Gastrocnemius medialis (tissue), 4 donors: ENCODE measurements at regions not wholly inside any gene's neighbourhood (a gene's known extent, or its start where the extent isn't known, plus 50 kb on each side); places are given as distances from the start of the nearest gene placed in this dataset.

ENCODE experiments used
- ATAC-seq, 2 donors: fragments of 150-250 bp; one replicate each; pipeline ENCODE4 v1.9.1; 2016
- DNase-seq, 2 donors: peaks; one replicate each; pipeline ENCODE4 v3.0.0-alpha.2; 2019
- H3K27ac ChIP-seq, 4 donors: fragments of 200-600 bp; sonication (generic); 1 replicate in 1 of 4; 2 replicates in 3 of 4; pipeline ENCODE4 v1.5.1; 2016 to 2018; ENCODE audit warnings: mild to moderate bottlenecking in 2 of 4, moderate library complexity in 1 of 4
- H3K27me3 ChIP-seq, 3 donors: fragments of 200-600 bp; sonication (generic) in 2 of 3; 1 replicate in 1 of 3; 2 replicates in 2 of 3; pipeline versions ENCODE4 v1.5.1 to v1.6.0; 2016 to 2019; ENCODE audit warnings: mild to moderate bottlenecking in 1 of 3, moderate library complexity in 1 of 3
- H3K36me3 ChIP-seq, 2 donors: fragments of 200-600 bp; sonication (generic) in 1 of 2; one replicate each; pipeline ENCODE4 v1.5.1; 2017 to 2018
- H3K4me1 ChIP-seq, 2 donors: fragments of 200-600 bp; sonication (generic) in 1 of 2; one replicate each; pipeline ENCODE4 v1.5.1; 2016 to 2017; ENCODE audit warnings: mild to moderate bottlenecking in 2 of 2
- H3K4me3 ChIP-seq, 4 donors: fragments of 200-600 bp; sonication (generic) in 3 of 4; 1 replicate in 1 of 4; 2 replicates in 3 of 4; pipeline ENCODE4 v1.5.1; 2016 to 2019; ENCODE audit warnings: mild to moderate bottlenecking in 2 of 4
- H3K9me3 ChIP-seq, 3 donors: fragments of 200-600 bp; sonication (generic) in 2 of 3; 1 replicate in 1 of 3; 2 replicates in 2 of 3; pipeline ENCODE4 v1.5.1; 2016 to 2019
- POLR2A ChIP-seq, 2 donors: fragments of 450-650 bp; IDR thresholded peaks; one replicate each; pipeline ENCODE4 v1.6.1; 2017; ENCODE audit warnings: antibody characterized with exemption in 2 of 2, mild to moderate bottlenecking in 2 of 2, moderate library complexity in 2 of 2
- in situ Hi-C, 4 donors: fragments of 200-750 bp; cut with MboI; loops; one replicate each; pipeline versions ENCODE4 v1.15.0 to v1.8.0; 2017; ENCODE audit warnings: low sequenced_read_pairs in 4 of 4
- intact Hi-C: fragments of 100-400 bp; cut with DNase I; formaldehyde crosslinking; loops from one replicate; pipeline ENCODE4 v1.15.1; 2023; ENCODE audit warnings: low total_unique reads
- TF ChIP-seq, protein P1 (sequence below), 5 experiments: fragments of 450-650 bp in 3 of 5; fragments of 200-600 bp in 2 of 5; sonication (generic) in 2 of 5; IDR thresholded peaks in 4 of 5; conservative IDR thresholded peaks in 1 of 5; 1 replicate in 4 of 5; 2 replicates in 1 of 5; pipeline ENCODE4 v1.5.1; 2016 to 2019; ENCODE audit warnings: antibody characterized with exemption in 5 of 5, mild to moderate bottlenecking in 3 of 5, moderate library complexity in 3 of 5

DNA sequence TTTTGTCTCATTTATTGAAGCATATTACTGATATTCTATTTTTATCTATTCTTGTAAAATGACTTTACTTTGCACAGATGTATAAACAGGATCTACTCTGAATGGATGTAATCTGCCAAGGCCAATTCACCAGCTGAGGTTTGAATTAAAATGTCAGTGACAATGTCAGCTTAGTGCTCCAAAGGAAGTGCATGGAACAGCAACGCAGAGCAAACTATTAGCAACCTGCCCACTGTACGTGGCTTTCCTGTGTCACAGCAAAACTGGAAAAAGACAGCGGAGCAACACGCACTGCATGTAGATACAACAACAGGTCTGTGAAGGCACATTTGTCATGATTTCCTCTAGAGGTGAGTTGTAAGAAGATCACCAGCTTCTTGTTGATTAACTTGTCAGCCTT, 409.4 kb downstream of the MED10 start:
- Histone ChIP-seq H3K27ac (no peak overlapping the region), H3K36me3 (no peaks in the 10 kb centered on the region), H3K4me1 (no peaks in the 10 kb centered on the region), H3K4me3 (no peak overlapping the region), H3K9me3 (no peaks in the 10 kb centered on the region), H3K27me3 (no peaks in the 10 kb centered on the region)
- TF ChIP-seq, protein P1, sequence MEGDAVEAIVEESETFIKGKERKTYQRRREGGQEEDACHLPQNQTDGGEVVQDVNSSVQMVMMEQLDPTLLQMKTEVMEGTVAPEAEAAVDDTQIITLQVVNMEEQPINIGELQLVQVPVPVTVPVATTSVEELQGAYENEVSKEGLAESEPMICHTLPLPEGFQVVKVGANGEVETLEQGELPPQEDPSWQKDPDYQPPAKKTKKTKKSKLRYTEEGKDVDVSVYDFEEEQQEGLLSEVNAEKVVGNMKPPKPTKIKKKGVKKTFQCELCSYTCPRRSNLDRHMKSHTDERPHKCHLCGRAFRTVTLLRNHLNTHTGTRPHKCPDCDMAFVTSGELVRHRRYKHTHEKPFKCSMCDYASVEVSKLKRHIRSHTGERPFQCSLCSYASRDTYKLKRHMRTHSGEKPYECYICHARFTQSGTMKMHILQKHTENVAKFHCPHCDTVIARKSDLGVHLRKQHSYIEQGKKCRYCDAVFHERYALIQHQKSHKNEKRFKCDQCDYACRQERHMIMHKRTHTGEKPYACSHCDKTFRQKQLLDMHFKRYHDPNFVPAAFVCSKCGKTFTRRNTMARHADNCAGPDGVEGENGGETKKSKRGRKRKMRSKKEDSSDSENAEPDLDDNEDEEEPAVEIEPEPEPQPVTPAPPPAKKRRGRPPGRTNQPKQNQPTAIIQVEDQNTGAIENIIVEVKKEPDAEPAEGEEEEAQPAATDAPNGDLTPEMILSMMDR (IDR thresholded peaks at IDR 0.05 in 4 of 5, conservative IDR thresholded peaks at IDR 0.05 in 1 of 5) = no peak
- no peak for TF ChIP-seq POLR2A (IDR thresholded peaks at IDR 0.05)
- in situ Hi-C loops = no loop called here
- intact Hi-C loops = no loop called here
- DNase-seq (no peak), ATAC-seq (no peak)

DNA sequence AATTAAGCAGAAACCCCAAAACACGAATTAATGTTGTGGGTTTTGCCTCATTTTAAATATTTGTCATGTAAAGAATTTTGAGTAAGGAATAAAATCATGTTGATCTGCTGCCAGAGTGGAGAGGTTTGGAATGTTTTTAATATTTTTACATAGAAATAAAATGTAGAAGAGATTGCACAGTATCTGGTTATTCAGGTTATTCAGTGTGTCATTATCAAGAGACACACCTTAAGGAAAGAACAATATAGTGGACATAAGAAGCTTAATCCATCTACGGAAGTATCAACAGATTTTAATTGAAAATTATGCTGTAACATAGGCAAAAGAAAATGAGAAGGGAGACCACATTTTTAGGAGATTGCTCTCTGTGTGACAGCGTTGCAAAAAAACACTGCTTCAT, 410.4 kb downstream of the MED10 start:
- in situ Hi-C loops = no loop called here
- Histone ChIP-seq H3K4me3 (no peak overlapping the region), H3K4me1 (no peaks in the 10 kb centered on the region), H3K27me3 (no peaks in the 10 kb centered on the region), H3K9me3 (no peaks in the 10 kb centered on the region), H3K36me3 (no peaks in the 10 kb centered on the region), H3K27ac (no peak overlapping the region)
- no peak for DNase-seq
- ATAC-seq = no peak
- intact Hi-C loops = no loop called here
- TF ChIP-seq POLR2A (IDR thresholded peaks at IDR 0.05) = no peak
- TF ChIP-seq, protein P1 (IDR thresholded peaks at IDR 0.05 in 4 of 5, conservative IDR thresholded peaks at IDR 0.05 in 1 of 5) = no peak

DNA sequence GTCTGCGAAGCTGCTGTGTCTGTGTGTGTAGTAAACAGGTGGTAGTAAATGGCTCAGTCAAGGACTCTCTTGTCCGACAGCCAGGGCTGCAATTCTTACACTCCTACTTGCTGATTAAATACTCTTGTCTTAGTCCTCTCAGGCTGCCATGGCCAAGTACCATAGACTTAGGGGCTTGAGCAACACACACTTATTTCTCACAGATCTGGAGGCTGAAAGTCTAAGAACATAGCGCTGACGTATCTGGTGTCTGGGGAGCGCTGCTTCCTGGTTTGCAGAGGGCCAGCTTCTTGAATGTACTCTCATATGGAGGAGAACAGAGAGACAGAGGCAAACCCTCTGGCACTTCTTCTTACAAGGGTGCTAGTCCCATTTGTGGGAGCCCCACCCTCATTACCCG, 411.0 kb downstream of the MED10 start:
- Histone ChIP-seq H3K4me1 (no peaks in the 10 kb centered on the region), H3K27me3 (no peaks in the 10 kb centered on the region), H3K4me3 (no peak overlapping the region), H3K36me3 (no peaks in the 10 kb centered on the region), H3K27ac (no peak overlapping the region), H3K9me3 (no peaks in the 10 kb centered on the region)
- no peak for DNase-seq
- no peak for ATAC-seq
- intact Hi-C loops = no loop called here
- no peak for TF ChIP-seq POLR2A (IDR thresholded peaks at IDR 0.05)
- TF ChIP-seq, protein P1 (IDR thresholded peaks at IDR 0.05 in 4 of 5, conservative IDR thresholded peaks at IDR 0.05 in 1 of 5) = no peak
- in situ Hi-C loops = no loop called here

DNA sequence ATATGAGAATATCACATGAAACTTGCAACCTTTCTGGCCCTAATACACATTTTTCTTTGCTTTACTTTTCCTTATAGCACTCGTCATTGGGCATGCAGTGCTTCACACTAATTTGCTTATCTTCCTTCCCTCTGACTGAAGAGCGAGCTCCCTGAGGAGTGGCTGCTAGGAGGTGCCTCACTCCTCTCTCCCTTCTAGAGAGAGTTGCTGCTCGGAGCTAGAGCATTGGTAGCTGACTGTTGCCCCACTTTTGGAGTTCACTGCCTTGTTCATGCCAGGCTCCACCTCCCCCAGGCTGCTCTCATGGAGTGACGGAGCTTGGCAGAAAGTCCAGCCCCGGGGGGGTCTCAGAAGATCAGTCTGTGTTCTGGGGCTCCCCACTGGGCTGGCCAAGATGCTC, 413.2 kb downstream of the MED10 start:
- no peak for ATAC-seq
- in situ Hi-C loops (no loop called here), intact Hi-C loops (no loop called here)
- DNase-seq = no peak
- no peaks in the 10 kb centered on the region for H3K9me3 ChIP-seq
- no peaks in the 10 kb centered on the region for H3K4me1 ChIP-seq
- no peaks in the 10 kb centered on the region for H3K36me3 ChIP-seq
- TF ChIP-seq, protein P1 (IDR thresholded peaks at IDR 0.05 in 4 of 5, conservative IDR thresholded peaks at IDR 0.05 in 1 of 5) = no peak
- no peak for TF ChIP-seq POLR2A (IDR thresholded peaks at IDR 0.05)
- no peak overlapping the region for H3K27ac ChIP-seq
- H3K4me3 ChIP-seq = no peak overlapping the region
- H3K27me3 ChIP-seq = no peaks in the 10 kb centered on the region

DNA sequence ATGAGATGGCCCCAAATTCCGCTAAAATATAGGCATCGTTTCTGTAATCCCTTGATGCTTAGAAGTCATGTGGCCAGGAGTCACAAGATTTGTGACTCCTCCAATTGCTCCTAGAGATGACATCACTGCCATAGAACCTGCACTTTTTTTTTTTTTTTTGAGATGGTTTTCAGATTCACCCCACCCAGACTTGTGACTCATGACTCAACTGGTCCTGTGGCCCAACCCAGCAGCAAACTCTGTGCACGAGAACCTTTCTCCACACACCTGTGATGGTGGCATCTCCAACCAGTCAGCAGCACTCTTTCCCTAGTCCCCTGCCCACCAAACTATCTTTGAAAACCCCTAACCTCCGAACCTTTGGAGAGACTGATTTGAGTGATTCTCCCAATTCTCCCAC, 414.0 kb downstream of the MED10 start:
- Histone ChIP-seq H3K36me3 (no peaks in the 10 kb centered on the region), H3K4me3 (no peak overlapping the region), H3K27ac (no peak overlapping the region), H3K9me3 (no peaks in the 10 kb centered on the region), H3K27me3 (no peaks in the 10 kb centered on the region), H3K4me1 (no peaks in the 10 kb centered on the region)
- in situ Hi-C loops = no loop called here
- intact Hi-C loops = no loop called here
- DNase-seq (no peak), ATAC-seq (no peak)
- TF ChIP-seq, protein P1 (IDR thresholded peaks at IDR 0.05 in 4 of 5, conservative IDR thresholded peaks at IDR 0.05 in 1 of 5) = no peak
